NCI-H446 treated with DMSO at 0.1 percent for 48 hours (cell line): ENCODE measurements at regions not wholly inside any gene's neighbourhood (a gene's known extent, or its start where the extent isn't known, plus 50 kb on each side); places are given as distances from the start of the nearest gene placed in this dataset.
A peak's percentile ranks its signal among the peaks of the same experiment; 100 is the strongest.

Experiments
- DNase-seq: peaks from one replicate; lab custom pipeline; 2025; lab: John Stamatoyannopoulos, UW

GRCh38 chr1:94325377-94326302, 88.3 kb upstream of the ARHGAP29 start:
- peak; percentile 77 for DNase-seq

GRCh38 chr1:94324178-94324544, 86.8 kb upstream of the ARHGAP29 start:
- DNase-seq: no peak

GRCh38 chr1:94323311-94324177, 86.2 kb upstream of the ARHGAP29 start:
- no peak for DNase-seq

GRCh38 chr1:94322696-94323095, 85.3 kb upstream of the ARHGAP29 start:
- DNase-seq: no peak

GRCh38 chr1:94321662-94322061, 84.3 kb upstream of the ARHGAP29 start:
- DNase-seq: no peak

GRCh38 chr1:94319319-94320102, 82.1 kb upstream of the ARHGAP29 start:
- DNase-seq: no peak

- no peak for DNase-seq
These were observed 81.2 kb upstream of the ARHGAP29 start for GRCh38 chr1:94318505-94319030.

- no peak for DNase-seq
These were observed 80.4 kb upstream of the ARHGAP29 start for GRCh38 chr1:94317790-94318188.

GRCh38 chr1:94316836-94317789, 79.7 kb upstream of the ARHGAP29 start:
- DNase-seq: no peak

- DNase-seq: no peak
These were observed 78.8 kb upstream of the ARHGAP29 start for GRCh38 chr1:94316183-94316582.

GRCh38 chr1:94315552-94316116, 78.2 kb upstream of the ARHGAP29 start:
- DNase-seq: no peak

- DNase-seq: no peak
These were observed 77.0 kb upstream of the ARHGAP29 start for GRCh38 chr1:94314222-94314858.

GRCh38 chr1:94310570-94311270, 73.3 kb upstream of the ARHGAP29 start:
- DNase-seq: no peak

GRCh38 chr1:94309829-94310569, 72.6 kb upstream of the ARHGAP29 start:
- no peak for DNase-seq

- no peak for DNase-seq
These were observed 71.8 kb upstream of the ARHGAP29 start for GRCh38 chr1:94309216-94309615.

- no peak for DNase-seq
These were observed 69.1 kb upstream of the ARHGAP29 start for GRCh38 chr1:94306521-94306920.

GRCh38 chr1:94305704-94306103, 68.3 kb upstream of the ARHGAP29 start:
- DNase-seq: no peak

- no peak for DNase-seq
These were observed 67.2 kb upstream of the ARHGAP29 start for GRCh38 chr1:94304553-94304952.

- no peak for DNase-seq
These were observed 65.6 kb upstream of the ARHGAP29 start for GRCh38 chr1:94303005-94303404.
